ENCODE measurements at regions not wholly inside any gene's neighbourhood (a gene's known extent, or its start where the extent isn't known, plus 50 kb on each side); places are given as distances from the start of the nearest gene placed in this dataset.

- peak in 2 of 4 donors; percentile 22 to 49 for ATAC-seq
- TF ChIP-seq CTCF (IDR thresholded peaks at IDR 0.05) (no peak), POLR2A (IDR thresholded peaks at IDR 0.05) (no peak)
- DNase-seq: no peak
- H3K27me3 ChIP-seq: peaks cover 0 to 10% (median 0%) of the 10 kb centered on the region in 9 donors
- H3K4me3 ChIP-seq: no peak overlapping the region
- no peaks in the 10 kb centered on the region for H3K36me3 ChIP-seq
- no peaks in the 10 kb centered on the region for H3K9me3 ChIP-seq
- peaks cover 0 to 18% (median 4%) of the 10 kb centered on the region in 12 donors for H3K4me1 ChIP-seq
- intact Hi-C loops (cut with DNase I): no loop called here
- 45 to 62% (median 55%) methylated on average over 8 to 10 of the region's 10 CpGs for WGBS, 4 donors
- no peak overlapping the region for H3K27ac ChIP-seq
These were observed 178.3 kb upstream of the NECTIN1 start for GRCh38 chr11:119907122-119907851.

- H3K27me3 ChIP-seq: peaks cover 0 to 10% (median 0%) of the 10 kb centered on the region in 9 donors
These were observed 177.4 kb upstream of the NECTIN1 start for GRCh38 chr11:119906376-119906775.

GRCh38 chr11:119905162-119905561 is 176.2 kb upstream of the NECTIN1 start:
- WGBS, 4 donors: 67 to 91% (median 74%) methylated on average over 4 of the region's 4 CpGs
- intact Hi-C loops (cut with DNase I): no loop called here
- H3K4me3 ChIP-seq: no peak overlapping the region
- TF ChIP-seq CTCF (IDR thresholded peaks at IDR 0.05) (no peak), POLR2A (IDR thresholded peaks at IDR 0.05) (no peak)
- H3K27ac ChIP-seq: no peak overlapping the region
- H3K4me1 ChIP-seq: peaks cover 0 to 11% (median under 1%) of the 10 kb centered on the region in 12 donors
- no peaks in the 10 kb centered on the region for H3K36me3 ChIP-seq
- H3K9me3 ChIP-seq: no peaks in the 10 kb centered on the region
- no peak for ATAC-seq
- peaks cover 0 to 10% (median 0%) of the 10 kb centered on the region in 9 donors for H3K27me3 ChIP-seq
- DNase-seq: no peak

More at GRCh38 chr11:119906376-119906775, 177.4 kb upstream of the NECTIN1 start:
- Histone ChIP-seq H3K4me3 (no peak overlapping the region), H3K4me1 (peaks cover 0 to 18% (median 4%) of the 10 kb centered on the region in 12 donors), H3K27ac (no peak overlapping the region), H3K9me3 (no peaks in the 10 kb centered on the region), H3K36me3 (no peaks in the 10 kb centered on the region)
- DNase-seq (no peak), ATAC-seq (no peak)
- no peak for TF ChIP-seq CTCF (IDR thresholded peaks at IDR 0.05)
- TF ChIP-seq POLR2A (IDR thresholded peaks at IDR 0.05): no peak
- intact Hi-C loops (cut with DNase I): no loop called here
- WGBS, 4 donors: 80 to 93% (median 86%) methylated on average over 8 of the region's 8 CpGs

- WGBS, 4 donors: 90 to 94% (median 93%) methylated on average over 4 of the region's 4 CpGs
- TF ChIP-seq CTCF (IDR thresholded peaks at IDR 0.05): no peak
- no peak for TF ChIP-seq POLR2A (IDR thresholded peaks at IDR 0.05)
- Histone ChIP-seq H3K27ac (no peak overlapping the region), H3K4me1 (peaks cover 0 to 8% (median 0%) of the 10 kb centered on the region in 12 donors), H3K36me3 (no peaks in the 10 kb centered on the region), H3K27me3 (peaks cover 0 to 10% (median 0%) of the 10 kb centered on the region in 9 donors), H3K4me3 (no peak overlapping the region), H3K9me3 (no peaks in the 10 kb centered on the region)
- DNase-seq (no peak), ATAC-seq (no peak)
- intact Hi-C loops (cut with DNase I): no loop called here
These were observed 175.6 kb upstream of the NECTIN1 start for GRCh38 chr11:119904531-119905035.
